ENCODE measurements at regions not wholly inside any gene's neighbourhood (a gene's known extent, or its start where the extent isn't known, plus 50 kb on each side); places are given as distances from the start of the nearest gene placed in this dataset.

- Histone ChIP-seq H3K27me3 (ENCODE audit: insufficient read depth, low read length) (no peaks in the 10 kb centered on the region), H4K20me1 (ENCODE audit: insufficient read depth, low read length) (no peaks in the 10 kb centered on the region), H3K9me3 (ENCODE audit: insufficient read depth, low read depth, low read length) (no peaks in the 10 kb centered on the region), H3K4me3 (ENCODE audit: insufficient read depth, low read depth, low read length) (no peak overlapping the region), H3K9ac (ENCODE audit: low read length) (no peak overlapping the region), H3K36me3 (ENCODE audit: insufficient read depth, low read length) (no peaks in the 10 kb centered on the region), H3K4me2 (ENCODE audit: low read length) (no peak overlapping the region), H2AFZ (ENCODE audit: low read depth, low read length) (no peak overlapping the region), H3K4me1 (ENCODE audit: insufficient read depth, low read length) (no peaks in the 10 kb centered on the region), H3K79me2 (ENCODE audit: insufficient read depth, low read length) (no peaks in the 10 kb centered on the region), H3K27ac (ENCODE audit: low read depth, low read length) (no peak overlapping the region)
- Mint-ChIP-seq H3K4me1 (ENCODE audit: low read depth, unreplicated experiment) (peaks cover 17% of the 10 kb centered on the region), H3K4me3 (ENCODE audit: unreplicated experiment) (no peak overlapping the region), H3K27me3 (ENCODE audit: low read depth, unreplicated experiment) (peaks cover 7% of the 10 kb centered on the region), H3K36me3 (ENCODE audit: low read depth, unreplicated experiment) (peaks cover 2% of the 10 kb centered on the region), H3K27ac (ENCODE audit: unreplicated experiment) (no peak overlapping the region), H3K9me3 (ENCODE audit: unreplicated experiment) (peaks cover 2% of the 10 kb centered on the region)
- no peak for TF ChIP-seq EZH2 (IDR thresholded peaks at IDR 0.05; ENCODE audit: insufficient read depth, low read length)
- TF ChIP-seq CTCF (IDR thresholded peaks at IDR 0.05; ENCODE audit: insufficient read depth, low read depth, low read length): peak; percentile 61
- FAIRE-seq: no peak
- DNase-seq (ENCODE audit: low read depth): peak; percentile 0
Measured at GRCh38 chr16:16861546-16861945, 482.6 kb downstream of the NPIPA7 start.

DNA sequence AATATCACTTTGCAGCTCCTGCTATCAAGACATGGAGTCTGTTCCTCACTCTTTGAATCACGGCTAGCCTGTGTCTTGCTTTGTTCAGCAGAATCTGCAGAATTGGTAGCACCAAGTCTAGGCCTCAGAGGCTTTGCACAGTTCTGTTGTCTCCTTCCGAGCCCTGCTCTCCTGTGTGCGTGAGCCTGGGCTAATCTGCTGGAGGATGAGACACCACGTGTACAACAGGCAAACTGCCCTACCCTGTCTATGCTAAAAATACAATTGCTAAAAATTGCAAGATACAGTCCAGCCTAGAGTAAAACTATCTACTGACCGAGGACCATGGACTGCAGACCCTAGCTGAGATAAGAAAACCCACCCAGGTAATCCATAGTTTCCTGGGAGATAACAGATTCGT, 484.7 kb downstream of the NPIPA7 start:
- TF ChIP-seq EZH2 (IDR thresholded peaks at IDR 0.05; ENCODE audit: insufficient read depth, low read length) (no peak), CTCF (IDR thresholded peaks at IDR 0.05; ENCODE audit: insufficient read depth, low read depth, low read length) (no peak)
- Mint-ChIP-seq H3K9me3 (ENCODE audit: unreplicated experiment) (peaks cover 2% of the 10 kb centered on the region), H3K36me3 (ENCODE audit: low read depth, unreplicated experiment) (peaks cover 2% of the 10 kb centered on the region), H3K27me3 (ENCODE audit: low read depth, unreplicated experiment) (peaks cover 13% of the 10 kb centered on the region), H3K27ac (ENCODE audit: unreplicated experiment) (no peak overlapping the region), H3K4me3 (ENCODE audit: unreplicated experiment) (no peak overlapping the region), H3K4me1 (ENCODE audit: low read depth, unreplicated experiment) (peaks cover 2% of the 10 kb centered on the region)
- Histone ChIP-seq H3K36me3 (ENCODE audit: insufficient read depth, low read length) (no peaks in the 10 kb centered on the region), H3K79me2 (ENCODE audit: insufficient read depth, low read length) (no peaks in the 10 kb centered on the region), H3K9me3 (ENCODE audit: insufficient read depth, low read depth, low read length) (no peaks in the 10 kb centered on the region), H3K4me2 (ENCODE audit: low read length) (no peak overlapping the region), H3K4me1 (ENCODE audit: insufficient read depth, low read length) (no peaks in the 10 kb centered on the region), H3K27ac (ENCODE audit: low read depth, low read length) (no peak overlapping the region), H3K27me3 (ENCODE audit: insufficient read depth, low read length) (no peaks in the 10 kb centered on the region), H3K9ac (ENCODE audit: low read length) (no peak overlapping the region), H2AFZ (ENCODE audit: low read depth, low read length) (no peak overlapping the region), H4K20me1 (ENCODE audit: insufficient read depth, low read length) (no peaks in the 10 kb centered on the region), H3K4me3 (ENCODE audit: insufficient read depth, low read depth, low read length) (no peak overlapping the region)
- FAIRE-seq: no peak
- DNase-seq (ENCODE audit: low read depth): no peak

DNA sequence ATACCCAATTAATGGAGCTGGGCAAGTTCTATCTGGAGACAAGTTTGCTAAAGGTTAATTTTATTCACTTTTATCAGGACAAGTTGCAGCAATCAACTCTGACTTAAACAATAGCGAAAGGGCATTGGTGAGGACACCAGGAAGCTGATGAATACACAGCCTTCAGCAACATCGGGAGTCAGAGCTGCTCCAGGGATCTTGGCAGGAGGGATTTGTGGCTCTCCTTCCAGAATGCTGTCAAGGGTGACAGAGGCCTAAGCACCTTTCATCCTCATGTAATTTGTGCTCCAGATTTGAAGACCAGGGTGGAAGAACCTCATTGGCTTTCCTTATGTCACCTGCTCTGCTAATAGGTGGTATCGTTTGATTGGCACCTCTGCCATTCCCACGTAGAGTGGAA, 485.6 kb downstream of the NPIPA7 start:
- Histone ChIP-seq H3K4me3 (ENCODE audit: insufficient read depth, low read depth, low read length) (no peak overlapping the region), H3K9ac (ENCODE audit: low read length) (no peak overlapping the region), H4K20me1 (ENCODE audit: insufficient read depth, low read length) (no peaks in the 10 kb centered on the region), H2AFZ (ENCODE audit: low read depth, low read length) (no peak overlapping the region), H3K27me3 (ENCODE audit: insufficient read depth, low read length) (no peaks in the 10 kb centered on the region), H3K4me1 (ENCODE audit: insufficient read depth, low read length) (no peaks in the 10 kb centered on the region), H3K36me3 (ENCODE audit: insufficient read depth, low read length) (no peaks in the 10 kb centered on the region), H3K9me3 (ENCODE audit: insufficient read depth, low read depth, low read length) (no peaks in the 10 kb centered on the region), H3K27ac (ENCODE audit: low read depth, low read length) (no peak overlapping the region), H3K79me2 (ENCODE audit: insufficient read depth, low read length) (no peaks in the 10 kb centered on the region), H3K4me2 (ENCODE audit: low read length) (no peak overlapping the region)
- Mint-ChIP-seq H3K27ac (ENCODE audit: unreplicated experiment) (no peak overlapping the region), H3K4me3 (ENCODE audit: unreplicated experiment) (no peak overlapping the region), H3K9me3 (ENCODE audit: unreplicated experiment) (peaks cover 2% of the 10 kb centered on the region), H3K27me3 (ENCODE audit: low read depth, unreplicated experiment) (peaks cover 14% of the 10 kb centered on the region), H3K4me1 (ENCODE audit: low read depth, unreplicated experiment) (peaks cover 2% of the 10 kb centered on the region), H3K36me3 (ENCODE audit: low read depth, unreplicated experiment) (no peaks in the 10 kb centered on the region)
- DNase-seq (ENCODE audit: low read depth) (no peak), FAIRE-seq (no peak)
- no peak for TF ChIP-seq EZH2 (IDR thresholded peaks at IDR 0.05; ENCODE audit: insufficient read depth, low read length)
- TF ChIP-seq CTCF (IDR thresholded peaks at IDR 0.05; ENCODE audit: insufficient read depth, low read depth, low read length): no peak

Measured in astrocyte (in vitro differentiated cells and primary cell).